ENCODE measurements at regions not wholly inside any gene's neighbourhood (a gene's known extent, or its start where the extent isn't known, plus 50 kb on each side); places are given as distances from the start of the nearest gene placed in this dataset.
"Not testable (repeated sequence)": the region's sequence is repeated elsewhere in the genome, so short reads cannot be mapped to it uniquely, and the experiment has no call there.

DNA sequence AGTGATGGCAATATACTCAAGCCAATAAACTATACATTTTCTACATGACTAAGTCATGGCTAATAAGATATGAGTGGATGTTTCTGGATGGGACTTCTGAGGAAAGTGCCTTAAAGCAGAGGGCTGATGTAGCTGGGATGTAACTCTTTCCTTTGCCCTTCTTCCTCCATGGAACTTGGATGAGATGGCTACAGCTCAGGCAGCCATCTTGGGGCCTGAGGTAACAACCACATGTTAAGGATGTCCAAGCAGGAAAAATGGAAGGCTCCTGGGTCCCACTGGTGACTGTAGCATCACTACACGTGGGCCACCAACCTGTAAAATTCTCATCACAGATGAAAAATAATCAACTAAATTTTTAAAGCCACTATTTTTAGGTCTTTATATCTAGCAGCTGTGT, 54.4 kb upstream of the GRIP1 start:
- DNase-seq = no peak

DNA sequence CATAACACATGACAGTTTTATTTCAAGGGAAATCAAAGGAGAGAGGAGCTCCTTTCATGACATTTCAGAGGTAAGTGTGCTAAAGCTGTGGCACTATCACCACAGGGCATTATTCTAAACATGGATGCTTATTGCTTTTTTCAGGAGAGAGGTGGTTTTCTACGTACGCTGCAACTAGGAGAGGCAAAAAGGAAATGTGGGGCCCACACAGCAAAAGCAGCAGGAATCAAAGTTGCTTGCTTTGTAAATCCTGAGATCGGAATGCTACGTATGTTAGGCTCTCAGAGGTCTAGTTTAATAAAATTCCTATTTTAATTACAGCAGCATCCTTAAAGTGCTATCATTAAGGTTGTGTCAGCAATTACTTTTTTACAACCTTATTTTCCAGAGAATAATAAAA, 55.0 kb upstream of the GRIP1 start:
- no peak for DNase-seq

DNA sequence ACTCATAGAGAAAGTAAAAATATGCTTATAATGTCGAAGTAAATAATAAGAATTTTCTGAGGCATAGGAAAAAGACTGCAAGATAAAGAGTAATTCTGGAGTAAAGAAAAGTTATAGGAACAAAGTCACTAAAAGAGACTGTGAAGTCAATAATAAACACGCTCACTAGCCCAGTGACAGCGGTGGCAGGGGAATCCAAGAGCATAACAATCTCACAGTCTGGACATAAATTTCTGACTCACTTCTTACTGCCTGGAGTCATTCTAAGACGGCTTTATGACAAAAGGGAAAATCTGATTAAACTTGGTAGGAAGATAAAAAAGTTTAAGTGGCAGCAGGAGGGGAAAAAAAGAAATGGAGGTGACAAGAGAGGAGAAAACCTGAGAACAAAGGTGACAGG, 56.4 kb upstream of the GRIP1 start:
- no peak for DNase-seq

DNA sequence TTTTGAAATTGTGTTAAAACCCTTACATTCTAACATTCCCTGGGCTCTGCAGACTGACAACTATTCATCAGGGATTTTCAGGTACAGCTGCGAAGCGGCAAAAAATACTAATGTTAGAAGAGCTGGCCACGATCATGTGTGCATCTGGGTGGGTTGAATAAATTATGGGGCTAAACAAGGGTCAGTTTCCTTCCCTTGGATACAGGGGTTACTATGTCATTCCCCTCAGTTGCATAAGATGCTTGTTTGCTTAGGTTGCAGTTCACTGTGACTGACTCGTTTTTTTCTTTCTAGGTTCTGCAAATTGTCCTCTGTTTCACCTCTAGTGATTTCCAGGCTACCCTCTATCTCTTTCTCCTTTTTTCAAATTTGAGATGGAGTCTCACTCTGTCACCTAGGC, 58.1 kb upstream of the GRIP1 start:
- no peak for DNase-seq

DNA sequence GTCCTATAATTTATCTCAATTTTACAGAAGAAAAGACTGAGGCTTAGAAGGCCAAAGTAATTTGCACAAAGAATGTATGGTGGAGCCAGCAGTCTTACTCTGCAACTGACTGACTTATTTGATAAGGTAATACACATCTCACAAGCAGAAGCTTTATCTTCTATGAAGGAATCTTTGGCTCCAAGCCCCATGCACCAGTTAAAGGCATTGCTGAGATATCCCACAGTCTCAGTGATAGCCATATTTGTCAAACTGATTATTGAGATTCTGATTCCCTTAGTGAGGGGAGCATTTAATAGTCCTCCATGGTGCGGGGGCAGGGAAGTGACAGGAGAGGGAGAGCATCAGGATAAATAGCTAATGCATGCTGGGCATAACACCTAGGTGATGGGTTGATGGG, 60.4 kb upstream of the GRIP1 start:
- DNase-seq = no peak

DNA sequence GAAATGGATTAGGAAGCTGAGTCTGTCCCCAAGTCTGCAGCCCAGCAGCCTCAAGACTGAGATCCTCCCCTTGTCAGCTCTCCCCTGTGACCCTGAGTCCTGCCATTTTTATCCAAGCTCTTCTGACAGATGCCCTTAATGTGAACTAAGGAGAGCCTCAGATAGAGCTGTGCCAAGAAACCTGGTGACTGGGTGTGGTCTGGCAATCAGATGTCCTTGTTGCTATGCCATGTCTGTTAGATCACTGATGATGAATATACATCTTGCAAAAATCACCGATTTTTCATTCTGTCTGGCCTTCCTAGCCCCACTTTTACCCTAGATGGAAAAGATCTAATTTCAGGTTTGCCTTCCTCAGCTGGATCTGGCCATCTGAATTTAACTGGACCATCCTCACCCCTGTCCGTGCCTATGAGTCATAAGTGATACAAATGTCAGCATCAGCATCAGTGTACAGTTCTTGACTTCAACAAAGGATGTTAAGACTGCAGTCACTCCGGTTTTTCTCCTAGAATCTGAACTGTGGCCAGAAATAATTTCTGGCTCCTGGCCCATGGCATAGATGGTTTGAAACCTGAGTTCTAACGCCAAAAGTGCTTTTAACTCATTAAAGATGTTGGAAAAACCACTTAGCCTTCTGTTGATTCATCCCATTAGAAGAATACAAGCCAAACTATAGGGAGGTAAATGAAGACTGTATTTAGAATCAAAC, 61.2 kb upstream of the GRIP1 start:
- DNase-seq = no peak

DNA sequence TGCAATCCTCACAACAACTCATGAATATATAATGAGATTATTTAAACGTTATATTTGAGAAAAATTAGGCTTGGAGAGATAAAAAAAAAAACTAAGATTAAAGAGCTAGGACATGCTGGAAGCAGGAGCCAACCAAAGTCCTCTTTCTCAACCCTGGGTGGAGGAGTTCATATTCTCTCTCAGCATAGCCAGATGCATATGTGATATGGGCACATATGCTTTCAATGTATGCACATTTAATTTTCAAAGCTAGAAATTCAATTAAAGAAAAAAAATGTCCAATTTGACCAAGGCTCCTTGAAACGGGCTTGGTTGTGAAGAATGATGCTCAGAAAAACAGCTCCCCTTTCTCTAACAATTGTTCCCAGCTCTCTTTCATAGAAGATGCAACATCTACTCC, 61.9 kb upstream of the GRIP1 start:
- DNase-seq = no peak

DNA sequence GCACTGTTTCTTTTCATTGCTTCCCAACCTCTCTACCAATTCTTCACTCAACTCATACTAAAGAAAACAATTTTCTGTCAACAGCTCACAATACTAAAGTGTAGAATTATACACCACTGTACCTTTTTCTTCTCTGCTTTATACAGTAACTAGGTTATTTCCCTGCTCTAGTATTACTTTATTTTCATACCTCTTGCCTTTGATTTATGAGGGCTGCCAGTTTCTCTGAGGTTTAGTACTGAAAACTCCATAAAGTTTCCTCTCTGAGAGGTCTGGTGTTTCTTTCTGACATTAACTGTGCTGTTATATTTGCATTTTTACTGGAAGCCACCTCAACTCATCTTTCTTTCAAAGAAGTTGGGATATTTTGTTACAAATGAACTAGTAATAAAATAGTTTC, 63.0 kb upstream of the GRIP1 start:
- DNase-seq = no peak

DNA sequence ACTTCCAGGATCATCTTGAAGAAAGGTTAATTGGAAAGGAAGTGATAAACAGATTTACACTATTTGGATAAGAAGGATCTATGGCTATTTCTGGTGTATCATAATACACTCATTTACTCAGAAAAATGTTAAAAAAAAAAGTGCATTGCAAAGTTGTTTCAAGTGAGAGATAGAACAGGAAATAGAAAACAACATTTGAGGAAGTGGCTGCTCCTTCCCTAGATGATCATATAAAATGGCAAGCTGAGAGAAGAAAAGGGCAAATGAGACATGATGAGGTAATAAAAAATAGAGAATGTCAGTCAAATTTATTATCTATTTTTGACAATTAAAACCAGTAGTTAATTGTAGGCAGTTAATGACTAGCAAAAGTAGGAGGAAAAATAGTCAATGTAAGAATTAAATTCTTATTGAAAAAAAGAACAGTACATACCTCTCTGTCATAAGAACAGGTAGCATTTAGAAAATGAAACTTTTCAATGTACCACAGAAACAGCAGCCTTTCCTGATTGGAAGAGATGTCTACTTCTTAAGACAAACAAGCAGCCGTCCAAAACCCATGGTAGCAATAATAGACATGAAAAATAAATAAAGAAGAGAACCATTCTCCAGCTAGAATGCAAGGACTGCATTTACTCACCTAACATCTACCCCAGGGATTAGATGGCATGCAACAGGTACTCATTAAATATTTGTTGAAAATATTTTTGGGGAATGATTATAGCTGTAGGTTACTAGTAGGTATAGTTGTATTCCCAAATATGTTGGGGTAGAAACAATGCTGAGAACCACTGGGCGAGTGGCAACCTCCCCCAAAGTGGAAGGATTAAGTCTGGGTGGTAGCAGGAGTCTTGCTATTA, 63.9 kb upstream of the GRIP1 start:
- no peak for DNase-seq

DNA sequence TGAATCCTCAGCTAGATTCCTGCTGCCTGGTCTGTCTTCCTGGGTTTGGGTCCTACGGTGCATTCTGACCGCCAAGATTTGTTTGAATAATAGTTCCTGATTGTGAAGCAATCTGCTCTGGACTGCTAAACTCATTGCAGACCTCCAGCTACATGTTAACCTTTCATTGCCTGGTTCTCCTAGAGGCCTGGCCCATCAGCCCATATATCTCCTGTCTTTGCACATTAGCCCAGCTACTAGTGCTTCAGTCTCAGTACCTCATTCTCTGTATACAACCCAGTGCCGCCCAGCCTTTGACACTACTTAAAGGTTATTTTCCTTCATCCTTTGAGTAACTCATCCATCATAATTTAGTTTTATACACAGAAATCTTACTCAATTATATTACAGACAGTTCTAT, 65.6 kb upstream of the GRIP1 start:
- DNase-seq = no peak

DNA sequence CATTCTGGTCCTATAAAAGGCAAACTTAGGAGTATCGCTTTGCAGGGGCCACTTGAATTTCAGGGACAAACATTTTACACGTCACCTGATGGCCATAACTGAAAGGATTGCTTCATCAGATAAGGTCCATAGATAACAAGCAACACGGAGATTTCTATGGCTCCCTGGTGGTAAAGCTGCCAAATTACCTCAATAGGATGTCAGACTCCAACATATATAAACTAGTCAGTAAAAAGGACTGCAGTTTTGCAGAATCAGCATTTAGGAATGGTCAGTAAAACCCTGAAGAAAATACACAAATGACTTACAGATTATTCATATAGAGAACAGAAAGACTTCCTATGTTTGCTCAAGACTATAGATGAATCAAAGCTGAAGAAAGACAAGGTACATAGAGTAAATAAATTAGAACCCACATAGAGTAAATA, 66.1 kb upstream of the GRIP1 start:
- DNase-seq = no peak

DNA sequence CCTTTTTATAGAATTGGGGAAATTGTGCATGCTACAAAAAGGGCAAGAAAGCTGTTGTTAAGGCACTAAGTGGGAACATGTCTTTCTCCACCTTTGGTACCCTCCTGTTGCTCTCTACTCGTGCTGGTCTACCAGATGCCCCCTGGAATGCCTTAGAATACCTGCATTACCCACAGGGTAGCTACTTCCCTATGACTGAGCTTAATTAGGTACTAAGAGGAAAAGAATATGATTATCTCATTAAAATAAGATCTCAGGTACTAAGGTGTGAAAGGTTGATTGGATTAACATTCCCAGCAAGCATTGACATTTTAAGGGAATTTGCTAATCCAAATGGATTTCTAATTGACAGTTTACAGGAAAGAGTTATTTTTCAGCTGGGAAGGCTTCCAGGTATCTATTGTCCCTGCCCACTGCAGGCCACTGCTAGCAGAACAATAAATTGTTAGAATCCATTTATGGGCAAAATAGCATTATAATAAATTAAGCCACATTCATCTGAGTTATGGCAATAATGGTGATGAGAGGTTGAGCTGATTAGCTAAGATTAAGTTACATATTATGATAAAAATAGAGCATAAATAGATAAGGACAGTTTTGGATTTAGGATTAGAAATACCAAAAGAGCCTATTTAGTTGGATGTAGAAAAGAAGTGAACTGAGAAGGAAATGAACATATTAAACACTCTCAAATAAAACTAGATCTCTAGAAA, 67.8 kb upstream of the GRIP1 start:
- DNase-seq = no peak

DNA sequence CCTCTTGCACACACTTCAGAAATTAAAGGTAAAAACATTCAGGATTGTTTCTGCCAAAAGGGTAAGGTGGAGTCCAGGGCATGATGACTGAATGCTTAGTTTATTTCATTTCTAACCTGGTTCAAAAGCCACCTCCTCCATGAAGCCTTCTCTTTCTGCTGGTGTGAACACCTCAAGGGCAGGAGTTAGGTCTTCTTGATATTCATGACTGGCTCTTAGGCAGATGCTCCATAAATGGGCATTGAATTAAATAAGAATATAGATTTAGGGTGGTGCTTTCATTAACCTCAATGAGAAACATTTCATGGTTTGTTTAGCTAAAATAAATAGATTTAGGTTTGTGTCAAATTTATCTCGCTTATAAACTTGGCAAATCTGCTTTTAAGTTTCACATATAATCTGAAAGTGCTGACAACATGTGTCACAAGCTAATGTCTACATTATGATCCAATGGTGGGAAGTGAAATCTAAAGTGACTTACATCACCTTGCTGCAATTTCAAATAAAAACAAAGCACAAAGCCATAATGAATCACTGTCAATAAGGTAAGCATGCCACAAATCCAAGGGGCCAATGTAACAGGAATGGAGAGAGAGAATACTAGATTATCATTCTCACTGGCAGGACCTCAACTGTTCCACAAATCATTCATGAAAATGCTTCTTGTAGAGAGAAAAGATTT, 72.7 kb upstream of the GRIP1 start:
- DNase-seq = no peak

DNA sequence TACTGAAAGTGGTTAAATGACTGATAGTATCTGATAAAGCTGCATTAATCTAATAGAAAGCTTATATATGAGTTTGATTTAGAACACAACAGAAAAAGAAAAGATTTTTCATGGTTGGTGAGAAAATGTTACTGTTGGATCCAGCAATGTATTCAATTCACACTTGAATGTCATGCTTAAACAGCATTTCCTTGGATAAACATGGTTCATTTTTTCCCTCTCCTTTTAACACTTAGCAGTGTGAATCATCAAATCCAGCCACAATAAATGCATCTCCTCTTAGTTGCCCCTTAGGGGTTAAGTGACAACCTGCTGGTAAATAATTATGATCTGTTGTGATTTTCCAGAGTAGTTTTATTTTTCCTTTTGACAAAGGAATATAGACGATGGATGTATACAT, 74.9 kb upstream of the GRIP1 start:
- no peak for DNase-seq

DNA sequence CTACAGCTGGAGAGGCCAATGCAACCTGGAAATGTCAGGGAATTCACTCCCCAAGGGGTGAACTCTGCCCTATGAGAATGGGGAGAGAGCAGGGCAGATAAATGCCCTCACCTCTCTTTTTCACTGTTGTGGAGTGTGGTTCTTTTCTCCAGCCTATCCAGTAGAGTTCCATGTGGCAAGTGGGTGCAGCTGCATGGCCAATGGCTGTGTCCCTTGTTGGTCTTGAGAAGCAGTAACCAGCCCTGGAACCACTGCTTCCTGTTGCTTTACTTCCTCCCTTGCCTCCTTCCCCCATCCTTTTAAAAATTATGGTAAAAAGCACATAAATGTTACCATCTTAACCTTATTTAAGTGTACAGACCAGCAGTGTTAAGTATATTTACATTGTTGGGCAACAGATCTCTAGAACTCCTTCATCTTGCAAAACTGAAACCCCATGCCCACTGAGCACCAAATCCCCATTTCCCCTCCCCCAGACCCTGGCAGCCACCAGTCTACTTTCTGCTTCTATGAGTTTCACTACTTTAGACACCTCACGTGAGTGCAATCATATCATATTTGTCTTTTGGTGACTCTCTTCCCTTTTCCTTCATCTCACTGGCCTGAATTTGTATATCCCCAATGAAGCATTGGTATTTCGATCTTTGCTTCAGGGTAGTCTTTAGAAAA, 77.0 kb upstream of the GRIP1 start:
- no peak for DNase-seq

DNA sequence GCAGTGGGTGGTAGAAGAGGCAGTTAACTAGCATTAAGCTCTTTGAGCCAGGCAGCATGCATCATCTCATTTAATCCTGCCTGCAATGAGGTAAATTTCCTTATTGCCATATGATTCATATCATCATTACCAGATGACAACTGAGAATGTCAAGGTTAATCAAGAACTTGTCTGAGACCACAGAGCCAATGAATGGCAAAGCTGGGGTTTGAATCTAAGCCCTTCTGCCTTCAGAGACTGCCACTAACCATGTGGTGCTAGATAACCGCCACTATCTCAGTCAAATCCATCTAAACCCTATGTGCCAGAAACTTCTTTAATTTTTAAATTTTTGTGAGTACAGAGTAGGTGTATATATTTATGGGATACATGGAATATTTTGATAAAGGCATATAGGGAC, 77.8 kb upstream of the GRIP1 start:
- no peak for DNase-seq

DNA sequence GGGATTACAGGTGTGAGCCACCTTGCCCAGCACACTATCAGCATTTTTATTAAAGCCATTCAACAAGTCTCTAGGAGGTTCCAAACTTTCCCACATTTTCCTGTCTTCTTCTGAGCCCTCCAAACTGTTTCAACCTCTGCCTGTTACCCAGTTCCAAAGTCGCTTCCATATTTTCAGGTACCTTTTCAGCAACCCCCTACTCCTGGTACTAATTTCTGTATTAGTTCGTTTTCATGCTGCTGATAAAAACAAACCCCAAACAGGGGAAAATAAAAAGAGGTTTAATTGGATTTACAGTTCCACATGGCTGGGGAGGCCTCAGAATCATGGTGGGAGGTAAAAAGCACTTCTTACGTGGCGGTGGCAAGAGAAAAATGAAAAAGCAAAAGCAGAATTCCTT, 81.2 kb upstream of the GRIP1 start:
- DNase-seq = not testable (repeated sequence)

DNA sequence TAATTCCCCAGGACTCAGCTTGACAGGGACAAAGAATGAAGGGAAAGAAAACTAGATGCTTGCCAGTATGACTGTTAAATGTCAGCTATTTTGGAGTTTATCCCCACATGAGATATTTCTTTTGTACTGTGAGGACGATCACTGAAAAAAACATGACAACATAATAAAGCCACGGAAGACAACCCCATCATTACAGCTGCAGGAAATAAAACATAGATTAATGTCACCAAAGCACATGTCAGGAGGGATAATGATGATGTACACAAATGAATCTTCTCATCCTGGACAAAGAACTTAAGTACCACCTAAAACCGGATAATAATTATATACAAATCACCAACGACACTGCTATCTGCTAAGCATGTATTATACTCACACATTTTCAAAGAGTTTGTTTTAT, 84.6 kb upstream of the GRIP1 start:
- DNase-seq = peak; percentile 70

DNA sequence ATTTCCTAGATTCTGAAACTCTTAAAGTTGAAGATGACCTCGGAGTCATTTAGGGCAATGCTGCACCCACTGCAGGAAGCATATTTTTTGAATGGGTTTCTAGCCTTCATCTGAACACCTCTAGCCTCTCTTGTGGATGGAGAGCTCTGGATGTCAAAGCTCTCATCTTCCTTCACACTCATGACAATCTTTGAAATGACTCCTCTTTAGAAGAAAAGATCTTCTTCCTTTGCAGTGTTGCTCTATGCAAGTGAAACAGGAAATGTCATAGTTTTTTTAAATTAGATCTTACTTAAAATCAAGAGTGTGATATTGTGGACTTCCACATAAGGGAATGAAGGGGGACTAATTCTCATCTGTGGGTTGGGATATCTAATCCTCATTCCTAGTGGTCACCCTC, 86.3 kb upstream of the GRIP1 start:
- DNase-seq = no peak

DNA sequence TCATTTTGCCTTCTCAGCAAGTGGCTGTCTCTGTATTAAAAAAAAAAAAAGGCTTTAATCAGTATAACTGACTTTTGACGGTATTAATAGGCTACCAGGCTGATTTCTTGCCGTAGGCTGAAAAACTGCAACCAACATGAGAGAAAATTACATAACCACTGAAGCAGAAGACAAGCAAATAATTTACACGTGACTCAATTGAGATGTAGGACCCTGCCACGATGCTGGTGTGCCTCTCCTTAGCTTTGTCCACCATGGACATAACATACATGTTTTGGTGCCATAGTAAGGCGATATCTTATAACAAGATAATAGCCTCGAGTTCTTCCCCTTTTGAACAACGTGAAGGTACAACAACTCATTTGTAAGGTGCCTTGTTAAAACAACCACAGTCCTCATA, 88.7 kb upstream of the GRIP1 start:
- no peak for DNase-seq

DNA sequence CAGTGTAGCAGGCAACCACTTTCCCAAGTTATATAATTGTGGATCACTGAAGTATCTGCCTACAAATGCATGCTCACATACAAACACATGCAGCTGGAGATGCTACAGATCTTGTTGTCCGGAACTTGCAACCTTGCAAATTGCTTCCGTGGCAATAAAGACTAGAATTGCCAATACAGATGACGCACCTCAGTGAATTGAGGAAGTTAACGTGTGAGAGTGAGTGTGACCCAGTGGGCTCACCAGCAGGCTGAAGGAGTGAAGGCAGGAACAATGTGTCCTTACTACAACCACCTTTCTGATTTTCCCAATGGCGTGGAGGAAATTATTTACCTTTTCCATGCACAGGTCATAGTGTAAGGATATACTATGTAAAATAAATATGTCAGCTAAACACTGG, 89.4 kb upstream of the GRIP1 start:
- no peak for DNase-seq

DNA sequence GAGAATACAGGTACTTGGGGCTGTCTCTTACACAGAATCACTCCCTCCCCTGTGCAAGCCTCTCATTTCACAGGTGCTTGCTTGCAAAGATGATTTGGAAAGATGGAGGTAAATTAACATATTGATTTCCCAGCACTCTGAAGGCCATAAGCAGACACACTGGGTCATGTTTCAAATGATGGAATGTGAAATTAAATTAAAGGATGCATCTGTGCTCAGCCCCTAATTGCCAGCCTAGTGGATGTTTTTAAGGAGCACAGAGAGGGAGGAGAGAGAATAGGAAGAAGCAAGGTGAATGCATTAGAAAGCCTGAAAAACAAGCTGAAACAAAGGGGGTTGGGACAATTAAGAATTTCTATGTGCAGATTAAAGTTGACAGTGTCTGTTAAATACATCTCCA, 96.1 kb upstream of the GRIP1 start:
- no peak for DNase-seq

DNA sequence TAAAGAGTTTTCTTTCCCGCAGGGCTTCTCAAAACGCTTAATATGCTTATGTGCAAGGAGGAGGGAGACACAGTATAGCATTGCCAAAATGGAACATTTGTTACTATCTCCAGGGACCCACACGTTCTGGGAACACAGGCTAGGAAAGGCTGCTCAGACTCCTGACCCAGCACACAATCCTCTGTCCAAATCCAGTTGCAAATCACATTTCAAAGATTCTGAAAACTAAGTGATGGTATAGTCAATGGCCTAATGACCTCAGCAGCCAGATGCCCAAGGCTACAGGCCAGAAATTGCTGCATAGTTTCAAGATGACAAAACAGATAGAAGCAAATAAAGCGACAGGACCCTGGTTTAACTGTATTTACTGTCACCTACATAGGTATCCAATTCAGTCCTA, 97.0 kb upstream of the GRIP1 start:
- no peak for DNase-seq

Data from NCI-H2081 treated with DMSO at 0.1 percent for 48 hours (cell line).